GM18909 (cell line): ENCODE measurements at regions not wholly inside any gene's neighbourhood (a gene's known extent, or its start where the extent isn't known, plus 50 kb on each side); places are given as distances from the start of the nearest gene placed in this dataset.

Source experiments
- ATAC-seq: cut with Tn5 transposase; IDR thresholded peaks from one replicate; pipeline ENCODE4 v1.9.1; 2021; ENCODE audit warnings: mild to moderate bottlenecking; ENCODE audit not compliant: unreplicated experiment, poor library complexity

- no peak for ATAC-seq
Observed at GRCh38 chr20:60349418-60349817, 391.2 kb downstream of the CDH26 start.

- no peak for ATAC-seq
Observed at GRCh38 chr20:60352017-60352416, 393.8 kb downstream of the CDH26 start.

GRCh38 chr20:60352596-60352995, 394.4 kb downstream of the CDH26 start:
- ATAC-seq, result no peak

- no peak for ATAC-seq
Observed at GRCh38 chr20:60354024-60354580, 395.9 kb downstream of the CDH26 start.

GRCh38 chr20:60358101-60358500, 399.9 kb downstream of the CDH26 start:
- no peak for ATAC-seq

DNA sequence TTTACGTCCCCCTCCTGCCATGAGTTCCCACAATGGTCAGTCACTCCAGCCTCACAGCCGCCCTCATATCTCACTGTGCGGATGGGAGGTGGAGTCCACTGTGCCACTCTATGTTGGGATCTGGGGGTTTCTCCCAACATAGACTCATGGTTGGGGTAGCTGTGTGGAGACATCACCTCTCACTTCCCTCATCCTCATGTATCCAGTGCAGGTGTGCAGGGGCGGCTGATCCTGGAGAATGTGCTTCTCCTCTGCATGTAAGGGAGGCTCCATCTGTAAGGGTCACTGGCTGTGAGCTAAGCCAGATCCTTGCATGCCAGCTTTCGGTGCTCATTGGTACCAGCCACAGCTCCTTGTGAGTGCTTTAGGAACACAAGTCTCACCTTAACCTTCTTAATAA, 400.8 kb downstream of the CDH26 start:
- ATAC-seq, result no peak

GRCh38 chr20:60361761-60362395, 403.7 kb downstream of the CDH26 start:
- ATAC-seq, result no peak

DNA sequence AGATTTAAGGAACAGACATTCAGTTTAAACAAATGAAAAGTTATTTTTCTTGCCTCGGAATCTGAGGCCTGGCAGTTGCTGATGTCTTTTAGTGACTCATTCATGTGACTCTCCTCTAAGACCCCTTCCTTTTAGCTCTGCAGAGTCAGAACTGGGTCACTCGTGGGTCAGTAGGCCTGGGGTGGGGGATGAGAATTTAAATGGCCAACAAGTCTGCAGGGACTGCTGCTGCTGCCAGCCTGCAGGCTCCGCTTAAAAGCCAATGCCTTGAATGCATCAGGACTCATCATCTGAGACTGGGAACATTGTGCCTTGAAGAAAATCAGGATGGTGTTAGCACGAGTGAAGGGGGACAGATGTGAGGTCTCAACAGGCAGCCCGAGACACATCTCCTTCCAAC, 404.3 kb downstream of the CDH26 start:
- no peak for ATAC-seq

- ATAC-seq, result no peak
Observed at GRCh38 chr20:60363698-60364097, 405.5 kb downstream of the CDH26 start.

DNA sequence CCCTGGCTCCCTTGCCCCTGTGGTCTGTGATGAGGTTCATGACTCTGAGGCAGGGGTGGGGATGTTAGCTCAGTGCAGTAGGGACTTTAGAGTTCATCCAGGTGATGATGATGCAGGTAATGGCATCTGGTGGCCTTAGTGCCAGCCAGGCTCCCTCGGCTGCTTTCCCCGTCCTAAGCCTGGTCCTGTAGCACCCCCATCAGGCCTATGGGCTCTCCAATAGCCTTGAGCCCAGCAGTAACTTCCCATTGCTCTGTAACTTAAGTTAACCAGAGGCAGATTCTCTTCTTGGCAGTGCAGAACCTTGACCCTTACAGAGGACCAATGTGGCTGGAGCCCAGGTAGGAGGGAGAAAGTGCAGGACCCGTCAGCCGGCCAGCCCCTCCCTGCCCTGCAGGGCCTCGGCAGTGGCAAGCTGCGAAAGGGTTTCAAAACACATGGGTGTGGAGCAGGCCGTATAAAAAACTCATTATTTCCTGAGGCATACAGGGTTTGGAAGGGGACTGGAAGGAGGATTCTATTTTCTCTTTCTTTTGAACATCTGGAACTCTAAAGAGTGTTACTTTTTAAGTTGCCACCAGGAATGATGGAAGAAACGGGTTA, 406.9 kb downstream of the CDH26 start:
- no peak for ATAC-seq

DNA sequence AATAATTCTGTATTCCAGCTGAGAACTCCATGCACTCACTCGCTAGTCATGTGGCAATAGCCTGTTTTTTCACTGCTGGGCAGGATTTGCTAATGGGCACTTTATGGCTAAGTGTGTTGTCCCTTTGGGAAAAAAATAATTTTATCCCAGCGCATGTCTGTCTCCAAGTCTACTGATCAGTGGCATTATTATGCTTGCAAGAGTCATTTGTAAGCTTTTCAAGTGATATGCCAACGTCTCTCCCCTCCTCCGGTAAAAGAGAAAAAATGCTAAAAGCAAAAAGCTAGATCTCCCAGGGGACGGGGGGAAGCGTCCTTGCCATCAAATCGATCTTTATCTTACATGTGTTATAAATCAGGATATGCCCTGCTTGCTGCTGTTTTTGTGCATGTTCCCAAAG, 407.7 kb downstream of the CDH26 start:
- no peak for ATAC-seq

- no peak for ATAC-seq
Observed at GRCh38 chr20:60371384-60371783, 413.2 kb downstream of the CDH26 start.

GRCh38 chr20:60372275-60372674, 414.1 kb downstream of the CDH26 start:
- no peak for ATAC-seq

- peak; percentile 84 for ATAC-seq
Observed at GRCh38 chr20:60372822-60373221, 414.6 kb downstream of the CDH26 start.

DNA sequence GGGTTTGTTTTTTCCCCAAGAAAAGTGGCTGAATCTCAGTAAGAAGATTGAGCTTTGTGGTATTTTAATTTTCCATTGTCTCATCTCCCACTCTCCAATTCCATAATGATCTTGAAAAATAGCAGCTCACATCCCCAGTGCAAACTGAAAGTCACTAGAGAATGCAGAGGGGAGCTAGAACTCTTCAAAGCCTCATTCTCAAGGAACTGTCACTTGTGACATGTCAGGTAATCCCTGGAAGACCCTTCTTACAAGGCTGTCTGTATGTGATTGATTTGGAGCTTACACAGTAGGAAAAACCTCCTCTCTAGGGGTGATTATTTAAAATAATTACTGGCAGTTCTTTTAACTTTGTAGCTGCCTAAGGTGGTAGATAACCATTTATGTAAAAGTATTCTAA, 420.4 kb downstream of the CDH26 start:
- ATAC-seq, result no peak

- ATAC-seq, result no peak
Observed at GRCh38 chr20:60381643-60382400, 423.6 kb downstream of the CDH26 start.

- no peak for ATAC-seq
Observed at GRCh38 chr20:60389441-60389840, 431.2 kb downstream of the CDH26 start.

- no peak for ATAC-seq
Observed at GRCh38 chr20:60389882-60390281, 431.7 kb downstream of the CDH26 start.

- no peak for ATAC-seq
Observed at GRCh38 chr20:60395991-60396390, 437.8 kb downstream of the CDH26 start.

DNA sequence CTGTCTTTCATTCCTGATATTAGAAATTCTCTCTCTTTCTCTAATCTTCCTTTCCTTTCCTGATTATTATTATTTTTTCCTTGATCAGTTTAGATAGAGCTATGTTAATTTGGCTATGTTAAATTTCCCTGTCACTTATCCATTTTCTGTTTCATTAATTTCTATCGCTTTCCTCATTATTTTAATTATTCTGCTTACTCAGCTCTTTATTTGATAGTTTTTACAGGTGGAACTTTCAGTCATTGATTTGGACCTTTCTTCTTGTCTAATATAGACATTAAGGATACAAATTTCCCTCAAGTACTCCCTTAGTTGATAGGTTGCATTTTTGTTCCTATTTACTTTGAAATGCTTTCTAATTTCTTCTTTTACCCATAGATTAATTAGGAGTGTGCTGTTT, 442.3 kb downstream of the CDH26 start:
- no peak for ATAC-seq
